ENCODE measurements at regions not wholly inside any gene's neighbourhood (a gene's known extent, or its start where the extent isn't known, plus 50 kb on each side); places are given as distances from the start of the nearest gene placed in this dataset.

DNA sequence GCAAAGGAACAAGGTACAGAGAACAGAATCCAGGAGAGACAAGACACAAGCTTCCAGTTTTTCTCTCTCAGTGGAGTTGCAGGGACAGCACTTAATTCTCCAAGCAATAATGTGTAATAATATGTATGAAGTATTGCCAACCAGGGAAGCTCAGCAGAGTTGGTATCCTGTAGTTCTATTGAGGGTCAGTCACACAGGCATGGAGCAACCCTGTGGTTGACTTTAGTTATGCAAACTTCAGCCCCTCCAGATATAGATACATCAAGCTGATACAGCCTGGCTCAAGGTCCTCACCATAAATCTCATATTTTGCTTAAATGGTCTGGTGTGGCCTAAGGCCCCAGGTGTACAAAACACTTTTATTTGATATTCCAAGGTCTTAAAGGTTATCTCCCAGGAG lies 248.6 kb upstream of the EPHA5 start:
- no peak for TF ChIP-seq POLR2A (IDR thresholded peaks at IDR 0.05)
- TF ChIP-seq, protein P1, sequence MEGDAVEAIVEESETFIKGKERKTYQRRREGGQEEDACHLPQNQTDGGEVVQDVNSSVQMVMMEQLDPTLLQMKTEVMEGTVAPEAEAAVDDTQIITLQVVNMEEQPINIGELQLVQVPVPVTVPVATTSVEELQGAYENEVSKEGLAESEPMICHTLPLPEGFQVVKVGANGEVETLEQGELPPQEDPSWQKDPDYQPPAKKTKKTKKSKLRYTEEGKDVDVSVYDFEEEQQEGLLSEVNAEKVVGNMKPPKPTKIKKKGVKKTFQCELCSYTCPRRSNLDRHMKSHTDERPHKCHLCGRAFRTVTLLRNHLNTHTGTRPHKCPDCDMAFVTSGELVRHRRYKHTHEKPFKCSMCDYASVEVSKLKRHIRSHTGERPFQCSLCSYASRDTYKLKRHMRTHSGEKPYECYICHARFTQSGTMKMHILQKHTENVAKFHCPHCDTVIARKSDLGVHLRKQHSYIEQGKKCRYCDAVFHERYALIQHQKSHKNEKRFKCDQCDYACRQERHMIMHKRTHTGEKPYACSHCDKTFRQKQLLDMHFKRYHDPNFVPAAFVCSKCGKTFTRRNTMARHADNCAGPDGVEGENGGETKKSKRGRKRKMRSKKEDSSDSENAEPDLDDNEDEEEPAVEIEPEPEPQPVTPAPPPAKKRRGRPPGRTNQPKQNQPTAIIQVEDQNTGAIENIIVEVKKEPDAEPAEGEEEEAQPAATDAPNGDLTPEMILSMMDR (IDR thresholded peaks at IDR 0.05) = no peak
